ENCODE measurements at regions not wholly inside any gene's neighbourhood (a gene's known extent, or its start where the extent isn't known, plus 50 kb on each side); places are given as distances from the start of the nearest gene placed in this dataset.
"Not testable (repeated sequence)": the region's sequence is repeated elsewhere in the genome, so short reads cannot be mapped to it uniquely, and the experiment has no call there.

DNA sequence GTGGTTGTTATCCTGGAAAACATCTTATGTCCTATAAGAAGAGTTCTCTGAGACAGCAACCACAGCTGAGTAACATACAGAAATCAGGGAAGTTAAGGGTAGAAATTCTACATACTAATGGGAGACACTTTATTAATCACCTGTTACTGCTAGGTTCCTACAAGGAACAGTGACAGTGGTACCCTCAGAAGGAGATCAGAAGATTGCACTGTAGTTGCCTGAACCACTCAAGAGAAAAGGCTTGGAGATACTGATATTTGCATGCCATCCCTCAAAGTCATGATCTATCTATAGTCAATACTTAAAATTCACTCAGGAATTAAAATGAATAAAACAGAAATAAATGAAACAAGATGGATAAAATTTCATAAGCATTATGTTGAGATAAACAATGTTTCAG, 136.0 kb downstream of the LMLN start:
- no peak for DNase-seq

DNA sequence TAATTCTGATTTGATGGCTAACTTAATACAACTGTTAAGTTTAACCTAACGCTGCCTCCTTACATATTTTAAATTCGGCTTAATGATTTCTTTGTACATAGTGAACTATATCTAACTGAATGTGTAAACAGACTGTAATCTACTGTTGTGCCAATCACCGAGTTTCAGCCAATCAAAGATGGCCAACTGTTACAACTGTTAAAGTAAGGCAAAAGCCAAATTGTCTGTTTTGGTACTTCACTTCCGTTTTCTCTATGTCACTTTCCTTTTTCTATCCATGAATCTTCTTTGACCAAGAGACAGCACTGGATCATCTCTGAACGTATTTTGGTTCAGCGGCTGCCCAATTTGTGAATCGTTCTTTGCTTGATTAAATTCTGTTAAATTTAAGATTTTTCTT, 137.0 kb downstream of the LMLN start:
- Histone ChIP-seq H3K36me3 (ENCODE audit: control insufficient read depth, insufficient read depth, low read length) (no peaks in the 10 kb centered on the region), H3K9me3 (ENCODE audit: control insufficient read depth, low read length) (no peaks in the 10 kb centered on the region), H3K4me3 (ENCODE audit: insufficient read depth, low read depth, low read length, poor library complexity, severe bottlenecking) (no peak overlapping the region), H3K4me1 (ENCODE audit: control insufficient read depth, insufficient read depth, low read length, poor library complexity, severe bottlenecking) (no peaks in the 10 kb centered on the region), H3K27me3 (replicated peaks; ENCODE audit: control insufficient read depth, insufficient read depth, low read length, poor library complexity, severe bottlenecking) (peaks cover 3% of the 10 kb centered on the region), H3K27ac (ENCODE audit: insufficient read depth, low read length, poor library complexity, severe bottlenecking) (no peak overlapping the region)
- no peak for DNase-seq

More for the DNA sequence above, 136.0 kb downstream of the LMLN start:
- no peak overlapping the region for H3K27ac ChIP-seq (ENCODE audit: insufficient read depth, low read length, poor library complexity, severe bottlenecking)
- H3K9me3 ChIP-seq (ENCODE audit: control insufficient read depth, low read length): no peaks in the 10 kb centered on the region
- no peaks in the 10 kb centered on the region for H3K4me1 ChIP-seq (ENCODE audit: control insufficient read depth, insufficient read depth, low read length, poor library complexity, severe bottlenecking)
- H3K4me3 ChIP-seq (ENCODE audit: insufficient read depth, low read depth, low read length, poor library complexity, severe bottlenecking): no peak overlapping the region
- H3K27me3 ChIP-seq (replicated peaks; ENCODE audit: control insufficient read depth, insufficient read depth, low read length, poor library complexity, severe bottlenecking): peaks cover 3% of the 10 kb centered on the region
- no peaks in the 10 kb centered on the region for H3K36me3 ChIP-seq (ENCODE audit: control insufficient read depth, insufficient read depth, low read length)

DNA sequence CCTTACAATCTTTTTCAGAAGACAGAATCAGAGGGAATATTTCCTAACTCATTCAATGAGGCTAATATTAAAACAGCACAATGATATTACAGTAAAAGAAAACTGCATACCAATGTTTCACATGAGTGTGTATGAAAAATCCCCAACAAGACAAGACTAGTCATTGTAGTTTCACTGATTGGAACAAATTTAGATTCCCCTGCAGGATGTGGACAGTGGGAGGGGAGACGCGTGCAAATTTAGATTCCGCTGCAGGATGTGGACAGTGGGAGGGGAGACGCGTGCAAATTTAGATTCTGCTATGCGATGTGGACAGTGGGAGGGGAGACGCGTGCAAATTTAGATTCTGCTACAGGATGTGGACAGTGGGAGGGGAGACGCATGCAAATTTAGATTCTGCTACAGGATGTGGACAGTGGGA, 138.7 kb downstream of the LMLN start:
- H3K4me3 ChIP-seq (ENCODE audit: insufficient read depth, low read depth, low read length, poor library complexity, severe bottlenecking); H3K9me3 ChIP-seq (ENCODE audit: control insufficient read depth, low read length); H3K4me1 ChIP-seq (ENCODE audit: control insufficient read depth, insufficient read depth, low read length, poor library complexity, severe bottlenecking); H3K36me3 ChIP-seq (ENCODE audit: control insufficient read depth, insufficient read depth, low read length); H3K27ac ChIP-seq (ENCODE audit: insufficient read depth, low read length, poor library complexity, severe bottlenecking); H3K27me3 ChIP-seq (replicated peaks; ENCODE audit: control insufficient read depth, insufficient read depth, low read length, poor library complexity, severe bottlenecking): not testable (repeated sequence)
- peak in 1 of 3 donors; percentile 5 for DNase-seq

DNA sequence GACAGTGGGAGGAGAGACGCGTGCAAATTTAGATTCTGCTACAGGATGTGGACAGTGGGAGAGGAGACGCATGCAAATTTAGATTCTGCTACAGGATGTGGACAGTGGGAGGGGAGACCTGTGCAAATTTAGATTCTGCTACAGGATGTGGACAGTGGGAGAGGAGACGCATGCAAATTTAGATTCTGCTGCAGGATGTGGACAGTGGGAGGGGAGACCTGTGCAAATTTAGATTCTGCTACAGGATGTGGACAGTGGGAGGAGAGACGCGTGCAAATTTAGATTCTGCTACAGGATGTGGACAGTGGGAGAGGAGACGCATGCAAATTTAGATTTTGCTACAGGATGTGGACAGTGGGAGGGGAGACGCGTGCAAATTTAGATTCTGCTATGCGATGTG, 143.1 kb downstream of the LMLN start:
- not testable (repeated sequence) for H3K4me3 ChIP-seq (ENCODE audit: insufficient read depth, low read depth, low read length, poor library complexity, severe bottlenecking); H3K27ac ChIP-seq (ENCODE audit: insufficient read depth, low read length, poor library complexity, severe bottlenecking); H3K27me3 ChIP-seq (replicated peaks; ENCODE audit: control insufficient read depth, insufficient read depth, low read length, poor library complexity, severe bottlenecking); DNase-seq; H3K9me3 ChIP-seq (ENCODE audit: control insufficient read depth, low read length); H3K4me1 ChIP-seq (ENCODE audit: control insufficient read depth, insufficient read depth, low read length, poor library complexity, severe bottlenecking); H3K36me3 ChIP-seq (ENCODE audit: control insufficient read depth, insufficient read depth, low read length)

DNA sequence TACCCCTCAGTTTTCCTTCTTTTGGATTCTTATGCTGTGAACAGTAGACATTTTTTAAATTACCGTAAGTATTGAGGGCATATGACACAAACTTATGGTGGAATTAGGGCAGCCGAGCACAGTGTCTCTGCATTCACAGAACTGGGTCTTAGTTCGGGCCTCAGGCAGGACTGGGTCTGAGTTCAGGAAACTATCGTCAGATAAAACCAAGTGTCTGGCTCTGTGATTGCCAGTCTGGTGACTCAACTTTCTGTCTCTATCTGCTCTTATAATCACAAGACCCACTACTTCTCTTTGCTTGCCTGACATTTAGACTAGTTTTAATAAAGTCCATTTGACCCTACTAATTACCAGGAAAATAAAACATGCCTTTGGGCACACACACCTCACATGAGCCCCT, 146.2 kb downstream of the LMLN start:
- no peak for DNase-seq
- peaks cover under 1% of the 10 kb centered on the region for H3K27me3 ChIP-seq (replicated peaks; ENCODE audit: control insufficient read depth, insufficient read depth, low read length, poor library complexity, severe bottlenecking)
- H3K4me3 ChIP-seq (ENCODE audit: insufficient read depth, low read depth, low read length, poor library complexity, severe bottlenecking): no peak overlapping the region
- no peak overlapping the region for H3K27ac ChIP-seq (ENCODE audit: insufficient read depth, low read length, poor library complexity, severe bottlenecking)
- no peaks in the 10 kb centered on the region for H3K36me3 ChIP-seq (ENCODE audit: control insufficient read depth, insufficient read depth, low read length)
- no peaks in the 10 kb centered on the region for H3K9me3 ChIP-seq (ENCODE audit: control insufficient read depth, low read length)
- H3K4me1 ChIP-seq (ENCODE audit: control insufficient read depth, insufficient read depth, low read length, poor library complexity, severe bottlenecking): no peaks in the 10 kb centered on the region

GRCh38 chr3:198107840-198108734, 148.1 kb downstream of the LMLN start:
- no peak for DNase-seq
- no peak overlapping the region for H3K4me3 ChIP-seq (ENCODE audit: insufficient read depth, low read depth, low read length, poor library complexity, severe bottlenecking)
- H3K27me3 ChIP-seq (replicated peaks; ENCODE audit: control insufficient read depth, insufficient read depth, low read length, poor library complexity, severe bottlenecking): peaks cover 13% of the 10 kb centered on the region
- no peaks in the 10 kb centered on the region for H3K36me3 ChIP-seq (ENCODE audit: control insufficient read depth, insufficient read depth, low read length)
- no peak overlapping the region for H3K27ac ChIP-seq (ENCODE audit: insufficient read depth, low read length, poor library complexity, severe bottlenecking)
- H3K4me1 ChIP-seq (ENCODE audit: control insufficient read depth, insufficient read depth, low read length, poor library complexity, severe bottlenecking): no peaks in the 10 kb centered on the region
- no peaks in the 10 kb centered on the region for H3K9me3 ChIP-seq (ENCODE audit: control insufficient read depth, low read length)

DNA sequence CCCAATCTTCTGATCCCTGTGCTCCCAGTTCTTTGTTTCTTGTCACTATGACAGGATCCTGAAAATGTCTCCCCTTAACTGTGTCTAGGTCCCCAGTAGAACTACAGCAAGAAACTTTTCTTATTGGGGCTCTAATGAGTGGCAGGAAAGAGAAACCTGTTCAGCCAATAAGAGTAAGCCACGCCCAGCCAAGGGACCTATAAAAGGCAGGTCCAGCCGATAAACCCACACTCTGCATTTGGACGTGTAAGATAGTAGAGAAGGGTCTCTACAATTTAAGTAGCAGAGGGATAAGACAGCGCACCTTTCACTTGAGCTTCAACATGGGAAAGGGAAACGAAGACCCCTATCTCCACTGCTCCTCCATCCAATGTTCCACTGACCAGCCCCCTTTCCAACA, 149.9 kb downstream of the LMLN start:
- Histone ChIP-seq H3K27me3 (replicated peaks; ENCODE audit: control insufficient read depth, insufficient read depth, low read length, poor library complexity, severe bottlenecking) (peaks cover 24% of the 10 kb centered on the region), H3K4me1 (ENCODE audit: control insufficient read depth, insufficient read depth, low read length, poor library complexity, severe bottlenecking) (peaks cover 5% of the 10 kb centered on the region), H3K9me3 (ENCODE audit: control insufficient read depth, low read length) (no peaks in the 10 kb centered on the region), H3K4me3 (ENCODE audit: insufficient read depth, low read depth, low read length, poor library complexity, severe bottlenecking) (no peak overlapping the region), H3K27ac (ENCODE audit: insufficient read depth, low read length, poor library complexity, severe bottlenecking) (no peak overlapping the region), H3K36me3 (ENCODE audit: control insufficient read depth, insufficient read depth, low read length) (no peaks in the 10 kb centered on the region)
- no peak for DNase-seq

DNA sequence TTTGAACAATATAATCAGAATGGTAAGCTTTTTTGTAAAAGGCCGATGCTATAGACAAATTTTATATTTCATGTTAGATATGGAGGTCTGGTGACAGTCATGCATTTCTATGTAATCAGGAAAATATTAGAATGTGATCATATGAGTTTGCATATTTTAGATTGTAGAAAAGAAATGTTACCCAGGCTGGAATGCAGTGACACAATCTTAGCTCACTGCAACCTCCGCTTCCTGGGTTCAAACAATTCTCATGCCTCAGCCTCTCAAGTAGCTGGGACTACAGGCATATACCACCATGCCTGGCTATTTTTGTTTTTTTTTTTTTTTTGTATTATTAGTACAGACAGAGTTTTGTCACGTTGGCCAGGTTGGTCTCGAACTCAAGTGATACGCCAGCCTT, 152.0 kb downstream of the LMLN start:
- Histone ChIP-seq H3K4me3 (ENCODE audit: insufficient read depth, low read depth, low read length, poor library complexity, severe bottlenecking) (no peak overlapping the region), H3K27me3 (replicated peaks; ENCODE audit: control insufficient read depth, insufficient read depth, low read length, poor library complexity, severe bottlenecking) (peaks cover 29% of the 10 kb centered on the region), H3K4me1 (ENCODE audit: control insufficient read depth, insufficient read depth, low read length, poor library complexity, severe bottlenecking) (peaks cover 5% of the 10 kb centered on the region)

DNA sequence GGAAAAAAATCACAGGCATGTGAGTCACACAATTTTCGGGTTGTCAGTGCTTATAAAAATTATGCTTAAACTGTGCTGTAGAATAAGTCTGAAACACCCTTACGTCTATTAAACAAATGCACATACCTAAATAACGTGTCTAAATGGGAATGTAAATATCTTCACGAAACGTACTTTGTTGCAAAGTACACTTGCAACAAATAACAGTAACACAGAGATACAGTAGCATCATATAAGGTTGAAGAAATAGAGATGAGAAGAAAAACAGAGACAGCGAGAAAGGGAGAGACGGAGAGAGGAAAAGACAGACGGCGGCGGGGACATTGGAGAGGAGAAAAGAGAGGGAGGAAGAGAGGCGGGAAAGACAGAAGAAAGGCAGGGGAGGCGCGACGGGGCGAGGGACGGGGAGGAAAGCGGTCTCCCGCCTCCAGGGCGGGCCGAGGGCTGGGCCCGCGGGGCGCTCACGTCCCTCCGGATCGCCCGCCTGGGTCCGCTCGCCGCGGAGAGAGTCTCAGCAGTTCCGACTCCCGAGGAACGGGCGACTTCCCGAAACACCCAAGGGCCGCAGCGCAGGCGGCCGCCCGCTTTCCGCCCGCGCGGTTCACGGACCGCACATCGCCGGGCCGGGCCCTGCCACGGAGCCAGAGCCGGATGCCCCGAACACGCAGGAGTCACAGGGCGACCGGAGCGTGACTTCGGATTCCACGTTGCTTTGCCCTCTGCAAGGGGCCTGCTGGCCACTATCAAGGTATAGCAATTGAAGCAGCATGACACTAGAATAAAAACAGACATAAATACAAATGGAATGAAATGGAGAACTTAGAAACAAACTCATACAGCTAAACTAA, 153.4 kb downstream of the LMLN start:
- DNase-seq: no peak
- Histone ChIP-seq H3K4me1 (ENCODE audit: control insufficient read depth, insufficient read depth, low read length, poor library complexity, severe bottlenecking) (peaks cover 5% of the 10 kb centered on the region), H3K27ac (ENCODE audit: insufficient read depth, low read length, poor library complexity, severe bottlenecking) (no peak overlapping the region), H3K9me3 (ENCODE audit: control insufficient read depth, low read length) (no peaks in the 10 kb centered on the region), H3K4me3 (ENCODE audit: insufficient read depth, low read depth, low read length, poor library complexity, severe bottlenecking) (no peak overlapping the region), H3K36me3 (ENCODE audit: control insufficient read depth, insufficient read depth, low read length) (no peaks in the 10 kb centered on the region), H3K27me3 (replicated peaks; ENCODE audit: control insufficient read depth, insufficient read depth, low read length, poor library complexity, severe bottlenecking) (peaks cover 29% of the 10 kb centered on the region)

More for the DNA sequence above, 152.0 kb downstream of the LMLN start:
- Histone ChIP-seq H3K36me3 (ENCODE audit: control insufficient read depth, insufficient read depth, low read length) (no peaks in the 10 kb centered on the region), H3K9me3 (ENCODE audit: control insufficient read depth, low read length) (no peaks in the 10 kb centered on the region), H3K27ac (ENCODE audit: insufficient read depth, low read length, poor library complexity, severe bottlenecking) (no peak overlapping the region)
- no peak for DNase-seq

GRCh38 chr3:198114516-198114915, 154.5 kb downstream of the LMLN start:
- not testable (repeated sequence) for H3K36me3 ChIP-seq (ENCODE audit: control insufficient read depth, insufficient read depth, low read length); H3K4me3 ChIP-seq (ENCODE audit: insufficient read depth, low read depth, low read length, poor library complexity, severe bottlenecking); H3K27ac ChIP-seq (ENCODE audit: insufficient read depth, low read length, poor library complexity, severe bottlenecking); H3K4me1 ChIP-seq (ENCODE audit: control insufficient read depth, insufficient read depth, low read length, poor library complexity, severe bottlenecking); DNase-seq; H3K9me3 ChIP-seq (ENCODE audit: control insufficient read depth, low read length)
- peaks cover 29% of the 10 kb centered on the region for H3K27me3 ChIP-seq (replicated peaks; ENCODE audit: control insufficient read depth, insufficient read depth, low read length, poor library complexity, severe bottlenecking)

Data from effector memory CD4-positive, alpha-beta T cell (primary cell).